K562 (cell line): ENCODE measurements at regions not wholly inside any gene's neighbourhood (a gene's known extent, or its start where the extent isn't known, plus 50 kb on each side); places are given as distances from the start of the nearest gene placed in this dataset.
A peak's percentile ranks its signal among the peaks of the same experiment; 100 is the strongest.
"Not testable (repeated sequence)": the region's sequence is repeated elsewhere in the genome, so short reads cannot be mapped to it uniquely, and the experiment has no call there.

ENCODE experiments used
- ATAC-seq: fragments of 200-7000 bp; cut with Tn5 transposase; 3 replicates; pipeline ENCODE4 v1.9.1; 2020; ENCODE audit warnings: moderate library complexity
- BruUV-seq: library from RNA; stranded (reverse); fragments of 400-500 nt; replicated peaks from 2 replicates; lab custom pipeline; 2021; lab: Mats Ljungman, UMichigan
- CTCF ChIA-PET: fragments of 300-600 bp; formaldehyde crosslinking; extraction: SDS; loops from one replicate; lab custom pipeline; 2021; ENCODE audit warnings: low intra/inter-chr PET ratio; lab: Yijun Ruan, JAX
- POLR2A ChIA-PET: fragments of 300-600, 350-650 bp; sonication (Branson Sonifier 250); formaldehyde crosslinking; extraction: SDS; loops from one replicate; lab custom pipeline; 2021; ENCODE audit warnings: antibody characterized with exemption, inconsistent platforms; lab: Yijun Ruan, JAX
- DNase-seq, 4 experiments: peaks; one replicate each; pipeline versions ENCODE4 v3.0.0 to v3.0.0-alpha.2; 2011 to 2018; ENCODE audit warnings: low spot score in 3 of 4, mixed read lengths in 3 of 4; ENCODE audit errors: extremely low read depth in 1 of 4
- FAIRE-seq: peaks from 2 replicates; lab custom pipeline; 2011; peaks lifted over from hg19 to GRCh38; lab: Jason Lieb, UNC
- H2AFZ ChIP-seq: 2 replicates; pipeline ENCODE4 v1.6.0; 2011; ENCODE audit warnings: low read depth, low read length, control low read depth, inconsistent platforms
- H3K27ac ChIP-seq: fragments of 200-600 bp; 3 replicates; pipeline ENCODE4 v1.8.0; 2011; ENCODE audit warnings: low read depth, mild to moderate bottlenecking, control low read depth, inconsistent platforms, low read length, moderate library complexity, mixed read lengths; ENCODE audit errors: extremely low read depth
- H3K27me3 ChIP-seq, 2 experiments: fragments of 300-600 bp in 1 of 2; 2 replicates in 1 of 2; 3 replicates in 1 of 2; pipeline versions ENCODE4 v1.6.0 to v1.8.0; 2011; ENCODE audit warnings: inconsistent platforms in 2 of 2, low read length in 2 of 2, mild to moderate bottlenecking in 1 of 2, mixed read lengths in 1 of 2, moderate library complexity in 1 of 2; ENCODE audit not compliant: control insufficient read depth in 2 of 2, insufficient read depth in 2 of 2
- H3K36me3 ChIP-seq: fragments of 300-600 bp; 3 replicates; pipeline ENCODE4 v1.8.0; 2011; ENCODE audit warnings: mild to moderate bottlenecking, low read length, inconsistent platforms; ENCODE audit not compliant: control insufficient read depth, insufficient read depth
- H3K4me1 ChIP-seq, 2 experiments: fragments of 200-600 bp in 1 of 2; replicated peaks in 1 of 2; 2 replicates in 1 of 2; 3 replicates in 1 of 2; pipeline versions ENCODE4 v1.5.1 to v1.8.0; 2011; ENCODE audit warnings: inconsistent platforms in 2 of 2, low read length in 2 of 2, mild to moderate bottlenecking in 1 of 2, mixed read lengths in 1 of 2, moderate library complexity in 1 of 2; ENCODE audit not compliant: control insufficient read depth in 2 of 2, insufficient read depth in 2 of 2
- H3K4me2 ChIP-seq: 2 replicates; pipeline ENCODE4 v1.6.1; 2011; ENCODE audit warnings: low read length, control low read depth, inconsistent platforms, mixed read lengths; ENCODE audit not compliant: insufficient read depth
- H3K4me3 ChIP-seq: fragments of 200-600 bp; sonication (generic), shearing (Covaris generic); 2 replicates; pipeline ENCODE4 v1.5.1; 2016; ENCODE audit warnings: control low read depth, inconsistent platforms
- H3K79me2 ChIP-seq: fragments of 200-600 bp; 3 replicates; pipeline ENCODE4 v1.8.0; 2011; ENCODE audit warnings: low read length, inconsistent platforms; ENCODE audit not compliant: control insufficient read depth, insufficient read depth
- H3K9ac ChIP-seq, 2 experiments: 2 replicates each; pipeline versions ENCODE4 v1.6.0 to v1.6.1; 2011; ENCODE audit warnings: low read depth in 2 of 2, low read length in 2 of 2, control low read depth in 1 of 2, inconsistent platforms in 1 of 2, mild to moderate bottlenecking in 1 of 2, mixed read lengths in 1 of 2; ENCODE audit not compliant: insufficient read depth in 1 of 2
- H3K9me1 ChIP-seq: one replicate; pipeline ENCODE4 v1.6.0; 2011; ENCODE audit warnings: inconsistent platforms, mild to moderate bottlenecking, low read length, moderate library complexity; ENCODE audit not compliant: control insufficient read depth, insufficient read depth
- H3K9me3 ChIP-seq: replicated peaks from 2 replicates; pipeline ENCODE4 v1.5.1; 2011; ENCODE audit warnings: low read depth, low read length, inconsistent platforms; ENCODE audit not compliant: control insufficient read depth, insufficient read depth
- H4K20me1 ChIP-seq: replicated peaks from 2 replicates; pipeline ENCODE4 v1.6.1; 2011; ENCODE audit warnings: low read length, inconsistent platforms, mixed read lengths; ENCODE audit not compliant: control insufficient read depth, insufficient read depth
- L3MBTL2 ChIP-seq: fragments of 450-650 bp; IDR thresholded peaks from 2 replicates; pipeline ENCODE4 v1.6.1; 2016; ENCODE audit warnings: mild to moderate bottlenecking, moderate library complexity
- POLR2G ChIP-seq: fragments of 200-400 bp; formaldehyde crosslinking; IDR thresholded peaks from 2 replicates; pipeline ENCODE4 v1.6.1; 2017; ENCODE audit warnings: low read depth, mild to moderate bottlenecking, antibody characterized with exemption, low read length, moderate library complexity
- WGBS: fragments of 100-300 bp; shearing (Covaris generic); methylation state at CpG from one replicate; pipeline ENCODE4 v1.1.6; 2016; ENCODE audit warnings: low coverage, mixed read lengths; ENCODE audit not compliant: insufficient coverage; ENCODE audit errors: missing lambda C conversion rate; 5-methylcytosine and 5-hydroxymethylcytosine counted together
- in situ Hi-C: fragments of 300-500 bp; cut with MboI; formaldehyde crosslinking; loops from 4 replicates; pipeline ENCODE4 v1.15.0; 2018; ENCODE audit warnings: inconsistent platforms, mixed read lengths
- intact Hi-C: fragments of 100-400 bp; cut with micrococcal nuclease; formaldehyde crosslinking; loops from 2 replicates; pipeline ENCODE4 v1.14.2; 2022

GRCh38 chr2:111481219-111481618 is 360.5 kb downstream of the BCL2L11 start:
- H3K9me1 ChIP-seq, in situ Hi-C loops, H3K4me3 ChIP-seq, H3K27me3 ChIP-seq, BruUV-seq, intact Hi-C loops: not testable (repeated sequence)
- H3K4me1 ChIP-seq: peaks cover 5 to 16% of the 10 kb centered on the region in 2 experiments; a peak in 4 of 5 replicates
- TF ChIP-seq POLR2G: 0 out of 2 replicates have a peak, but pooled peaks have one; percentile 25
- TF ChIP-seq, all 486 proteins: peak for 1; not testable (repeated sequence) for 485
- peak; percentile 35 for FAIRE-seq
- H3K9me3 ChIP-seq, H3K4me2 ChIP-seq, H2AFZ ChIP-seq, POLR2A ChIA-PET, H3K9ac ChIP-seq, H3K27ac ChIP-seq, CTCF ChIA-PET, H4K20me1 ChIP-seq: not testable (repeated sequence)
- peaks cover 74% of the 10 kb centered on the region for H3K79me2 ChIP-seq
- 33% methylated on average over 3 of the region's 11 CpGs for WGBS
- peak; percentile 2 to 18 (median 5) for DNase-seq
- peak; percentile 39 for ATAC-seq
- peaks cover 21% of the 10 kb centered on the region; the same call in 2 of the 3 replicates for H3K36me3 ChIP-seq

GRCh38 chr2:111482987-111483679 is 362.4 kb downstream of the BCL2L11 start:
- H3K9ac ChIP-seq, H3K9me1 ChIP-seq, H3K9me3 ChIP-seq, H3K4me3 ChIP-seq, intact Hi-C loops, in situ Hi-C loops, H2AFZ ChIP-seq, POLR2A ChIA-PET, H3K27ac ChIP-seq, CTCF ChIA-PET, DNase-seq, H3K4me2 ChIP-seq, H4K20me1 ChIP-seq, BruUV-seq, H3K27me3 ChIP-seq: not testable (repeated sequence)
- 67% methylated on average over 4 of the region's 8 CpGs for WGBS
- ATAC-seq (peak; percentile 62), FAIRE-seq (peak; percentile 89)
- Histone ChIP-seq H3K79me2 (peaks cover 78% of the 10 kb centered on the region), H3K4me1 (peaks cover 5 to 17% of the 10 kb centered on the region in 2 experiments; a peak in 4 of 5 replicates), H3K36me3 (peaks cover 17% of the 10 kb centered on the region; the same call in 1 of the 3 replicates)
- peak; percentile 42; the same call in 1 of the 2 replicates for TF ChIP-seq L3MBTL2
